Body of pancreas (tissue), 4 donors: ENCODE measurements at regions not wholly inside any gene's neighbourhood (a gene's known extent, or its start where the extent isn't known, plus 50 kb on each side); places are given as distances from the start of the nearest gene placed in this dataset.

ENCODE experiments used
- ATAC-seq: fragments of 150-250 bp; one replicate; pipeline ENCODE4 v1.9.1; 2016
- DNase-seq, 4 donors: peaks; one replicate each; pipeline ENCODE4 v3.0.0-alpha.2; 2019
- H3K27ac ChIP-seq, 4 donors: fragments of 200-600 bp; sonication (generic); 1 replicate in 3 of 4; 2 replicates in 1 of 4; pipeline versions ENCODE4 v1.5.1 to v1.6.1; 2016 to 2019; ENCODE audit warnings: mild to moderate bottlenecking in 1 of 4, mixed read lengths in 1 of 4, moderate library complexity in 1 of 4
- H3K27me3 ChIP-seq, 2 donors: fragments of 200-600 bp; sonication (generic); one replicate each; pipeline ENCODE4 v1.6.0; 2016; ENCODE audit warnings: mild to moderate bottlenecking in 1 of 2
- H3K36me3 ChIP-seq, 2 donors: fragments of 200-600 bp; sonication (generic); replicated peaks in 1 of 2; 2 replicates each; pipeline ENCODE4 v1.5.1; 2016; ENCODE audit warnings: low read depth in 2 of 2; ENCODE audit not compliant: insufficient read depth in 1 of 2
- H3K4me1 ChIP-seq: fragments of 200-600 bp; sonication (generic); one replicate; pipeline ENCODE4 v1.6.0; 2016
- H3K4me3 ChIP-seq, 2 donors: fragments of 200-600 bp; sonication (generic); 1 replicate in 1 of 2; 2 replicates in 1 of 2; pipeline ENCODE4 v1.5.1; 2016 to 2019
- H3K9me3 ChIP-seq, 3 donors: fragments of 200-600 bp; sonication (generic); 1 replicate in 2 of 3; 2 replicates in 1 of 3; pipeline ENCODE4 v1.5.1; 2016
- CTCF ChIP-seq, 7 experiments: fragments of 450-650 bp in 4 of 7; fragments of 200-600 bp in 3 of 7; sonication (generic) in 3 of 7; IDR thresholded peaks; one replicate each; pipeline ENCODE4 v1.5.1; 2016 to 2019; ENCODE audit warnings: antibody characterized with exemption in 7 of 7
- POLR2A ChIP-seq, 3 donors: fragments of 450-650 bp; IDR thresholded peaks; one replicate each; pipeline ENCODE4 v1.6.1; 2016; ENCODE audit warnings: antibody characterized with exemption in 3 of 3, mild to moderate bottlenecking in 2 of 3
- WGBS, 2 donors: methylation state at CpG; one replicate each; pipeline ENCODE4 v1.1.5; 2017; 5-methylcytosine and 5-hydroxymethylcytosine counted together
- intact Hi-C: fragments of 100-400 bp; cut with DNase I; formaldehyde crosslinking; loops from one replicate; pipeline ENCODE4 v1.15.1; 2023

GRCh38 chr12:78793982-78794381, 70.6 kb upstream of the SYT1 start:
- Histone ChIP-seq H3K27ac (no peak overlapping the region), H3K27me3 (no peaks in the 10 kb centered on the region), H3K4me1 (no peaks in the 10 kb centered on the region), H3K36me3 (no peaks in the 10 kb centered on the region), H3K4me3 (no peak overlapping the region), H3K9me3 (no peaks in the 10 kb centered on the region)
- ATAC-seq (no peak), DNase-seq (no peak)
- intact Hi-C loops = no loop called here
- 89 to 94% methylated on average over 12 to 18 of the region's 18 CpGs for WGBS, 2 donors
- TF ChIP-seq CTCF (IDR thresholded peaks at IDR 0.05) (no peak), POLR2A (IDR thresholded peaks at IDR 0.05) (no peak)

GRCh38 chr12:78795934-78796445, 68.6 kb upstream of the SYT1 start:
- H3K36me3 ChIP-seq = no peaks in the 10 kb centered on the region
- ATAC-seq (no peak), DNase-seq (no peak)
- intact Hi-C loops = no loop called here
- no peak overlapping the region for H3K27ac ChIP-seq
- no peak for TF ChIP-seq POLR2A (IDR thresholded peaks at IDR 0.05)
- TF ChIP-seq CTCF (IDR thresholded peaks at IDR 0.05) = no peak
- no peaks in the 10 kb centered on the region for H3K4me1 ChIP-seq
- H3K9me3 ChIP-seq = no peaks in the 10 kb centered on the region
- no peak overlapping the region for H3K4me3 ChIP-seq
- no peaks in the 10 kb centered on the region for H3K27me3 ChIP-seq

- Histone ChIP-seq H3K9me3 (no peaks in the 10 kb centered on the region), H3K36me3 (no peaks in the 10 kb centered on the region), H3K27ac (no peak overlapping the region), H3K4me1 (no peaks in the 10 kb centered on the region), H3K4me3 (no peak overlapping the region), H3K27me3 (no peaks in the 10 kb centered on the region)
- DNase-seq = no peak
- intact Hi-C loops = no loop called here
- ATAC-seq = no peak
- WGBS, 2 donors = 86 to 94% methylated on average over 2 of the region's 2 CpGs
- TF ChIP-seq POLR2A (IDR thresholded peaks at IDR 0.05) (no peak), CTCF (IDR thresholded peaks at IDR 0.05) (no peak)
Observed at GRCh38 chr12:78797196-78797931, 67.2 kb upstream of the SYT1 start.

- H3K4me3 ChIP-seq = no peak overlapping the region
- no peaks in the 10 kb centered on the region for H3K27me3 ChIP-seq
Observed at GRCh38 chr12:78799649-78800048, 64.9 kb upstream of the SYT1 start.

More at GRCh38 chr12:78799649-78800048, 64.9 kb upstream of the SYT1 start:
- Histone ChIP-seq H3K27ac (no peak overlapping the region), H3K4me1 (no peaks in the 10 kb centered on the region), H3K36me3 (no peaks in the 10 kb centered on the region), H3K9me3 (no peaks in the 10 kb centered on the region)
- DNase-seq = no peak
- no peak for ATAC-seq
- WGBS, 2 donors = 68 to 85% methylated on average over 1 of the region's 1 CpG
- TF ChIP-seq CTCF (IDR thresholded peaks at IDR 0.05) = no peak
- no peak for TF ChIP-seq POLR2A (IDR thresholded peaks at IDR 0.05)
- intact Hi-C loops = no loop called here
